HG03095 (cell line): ENCODE measurements at regions not wholly inside any gene's neighbourhood (a gene's known extent, or its start where the extent isn't known, plus 50 kb on each side); places are given as distances from the start of the nearest gene placed in this dataset.

Experiments
- ATAC-seq: cut with Tn5 transposase; IDR thresholded peaks from one replicate; pipeline ENCODE4 v1.9.1; 2021; ENCODE audit warnings: moderate library complexity; ENCODE audit not compliant: unreplicated experiment

DNA sequence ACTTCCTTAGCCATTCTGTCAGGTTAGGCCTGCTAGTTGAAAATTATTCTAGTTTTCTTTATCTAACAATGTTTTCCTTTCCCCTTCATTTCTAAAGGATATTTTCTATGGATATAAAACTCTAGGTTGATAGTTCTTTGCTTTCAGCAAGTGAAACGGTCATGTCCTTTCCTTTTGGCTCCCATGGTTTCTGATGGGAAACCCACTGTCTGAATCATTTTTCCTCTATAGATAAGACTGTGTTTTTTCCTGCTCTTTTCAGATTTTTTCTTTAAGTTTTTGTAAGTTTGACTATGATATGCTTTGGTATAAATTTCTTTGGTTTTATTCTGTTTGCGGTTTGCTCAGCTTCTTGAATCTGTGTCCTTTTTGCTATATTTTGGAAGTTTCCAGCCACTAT lies 800.9 kb downstream of the USP25 start:
- ATAC-seq = no peak

DNA sequence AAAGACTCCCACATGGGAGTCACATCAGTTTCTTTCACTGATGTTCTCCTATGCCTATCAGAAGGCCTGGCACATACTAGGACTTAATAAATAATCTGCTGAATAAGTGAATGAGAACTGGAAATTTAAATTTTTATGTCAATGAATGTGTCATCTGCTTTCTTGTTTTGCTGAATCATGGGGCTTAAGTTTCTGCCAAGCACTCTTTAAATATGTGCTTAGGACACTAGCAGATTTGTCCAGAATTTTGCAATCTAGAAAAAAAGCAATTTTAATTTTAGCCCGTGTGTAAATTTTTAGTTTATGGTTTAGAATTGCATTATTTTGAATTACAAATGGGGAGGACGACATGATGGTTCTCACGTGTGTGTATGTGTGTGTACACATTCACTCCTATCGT lies 803.1 kb downstream of the USP25 start:
- ATAC-seq = no peak

DNA sequence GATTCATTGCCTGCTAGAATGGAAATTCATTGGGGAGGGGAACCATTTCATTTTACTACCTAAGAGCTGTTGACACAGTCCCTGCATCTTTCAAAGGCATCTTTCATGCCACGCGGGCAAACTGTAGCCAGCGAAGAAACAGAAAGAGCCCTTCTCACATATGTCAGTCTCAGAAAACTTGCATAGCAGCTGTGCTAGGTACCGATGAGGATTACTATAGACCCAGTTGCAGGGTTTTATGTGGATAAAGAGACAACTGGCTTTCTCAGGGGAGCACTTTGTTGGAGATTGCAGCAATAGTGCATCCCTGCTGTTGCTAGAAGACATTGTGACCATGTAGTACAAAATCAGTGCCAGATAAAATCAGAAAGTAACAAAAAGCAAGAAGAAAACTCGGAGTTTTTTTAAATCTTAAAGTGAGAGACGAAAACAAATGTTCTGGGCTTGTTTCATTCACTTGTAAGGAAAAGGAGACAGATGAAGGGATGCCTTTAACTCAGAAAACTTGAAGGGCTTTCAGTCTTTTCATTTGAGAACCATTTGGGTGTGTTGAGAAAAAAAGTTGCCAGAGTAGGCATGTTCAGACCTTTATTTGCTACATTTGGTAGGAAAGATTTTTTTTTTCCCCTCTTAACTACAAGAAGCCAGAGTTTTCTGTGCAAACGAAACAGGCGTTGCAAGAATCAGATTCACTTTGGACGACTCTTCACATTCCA lies 804.1 kb downstream of the USP25 start:
- ATAC-seq = no peak

DNA sequence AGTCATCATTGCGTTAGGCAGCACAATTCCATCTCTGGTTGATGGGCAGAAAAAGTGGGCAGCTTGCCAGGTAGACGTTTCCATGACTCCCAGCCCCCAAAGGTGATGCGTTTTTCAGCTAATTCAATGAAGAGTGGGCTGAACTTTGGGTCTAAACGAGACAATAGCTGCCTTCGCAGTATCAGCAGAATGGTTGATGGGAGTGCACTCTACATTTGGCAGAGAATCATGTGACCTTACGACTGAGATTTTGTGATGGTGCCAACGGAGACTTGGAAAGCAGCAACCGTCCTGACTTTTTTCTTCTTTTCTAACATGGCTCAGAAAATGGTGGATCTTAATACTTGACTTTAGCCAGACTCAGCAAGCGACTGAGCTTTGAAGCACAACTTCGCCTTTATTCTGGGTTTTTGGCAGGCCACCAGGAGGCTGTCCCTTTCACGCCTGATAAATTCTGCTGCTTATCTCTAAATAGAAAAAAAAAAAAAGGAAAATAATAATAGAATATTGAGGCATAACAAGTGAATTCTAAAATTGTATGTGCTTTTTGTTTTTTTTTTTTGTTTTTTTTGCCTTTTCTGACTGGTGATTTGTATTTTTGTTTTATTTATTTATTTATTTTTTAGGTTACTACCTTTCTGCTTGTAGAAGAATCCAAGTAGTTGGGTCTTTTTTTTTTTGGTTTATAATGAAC lies 804.8 kb downstream of the USP25 start:
- no peak for ATAC-seq

DNA sequence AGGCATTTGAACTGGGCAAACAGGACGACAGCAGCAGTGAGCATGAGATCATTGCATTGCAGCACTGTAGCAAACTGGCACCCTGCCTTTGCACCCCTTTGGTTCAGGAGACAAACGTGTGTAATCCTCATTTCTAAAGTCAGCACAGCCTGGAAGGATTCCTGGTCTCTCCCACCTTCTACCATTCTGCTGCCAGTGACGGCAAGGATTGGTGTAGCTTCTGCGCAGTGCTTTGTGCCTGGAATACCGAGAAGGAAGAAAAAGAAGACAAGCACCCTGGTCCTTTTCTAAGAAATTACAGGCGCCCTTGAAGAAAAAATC lies 805.3 kb downstream of the USP25 start:
- no peak for ATAC-seq

DNA sequence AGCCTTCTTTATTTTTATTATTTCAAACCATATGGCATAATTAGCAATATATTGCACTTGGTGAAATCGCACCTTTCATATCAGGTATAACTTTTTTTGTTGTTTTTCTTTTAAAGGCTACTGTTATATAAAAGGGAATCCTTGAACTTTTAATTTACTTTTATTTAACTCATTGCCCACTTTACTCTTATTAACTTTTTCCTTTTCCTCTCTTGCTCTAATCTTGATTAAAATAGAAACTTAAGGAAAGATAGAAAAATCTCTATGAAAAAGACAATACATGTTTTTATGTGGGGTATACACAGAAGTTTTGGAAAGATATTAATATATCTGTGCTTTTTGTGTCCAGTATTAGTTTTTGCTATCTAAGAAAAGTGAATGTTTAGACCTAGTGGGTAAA lies 805.8 kb downstream of the USP25 start:
- no peak for ATAC-seq

DNA sequence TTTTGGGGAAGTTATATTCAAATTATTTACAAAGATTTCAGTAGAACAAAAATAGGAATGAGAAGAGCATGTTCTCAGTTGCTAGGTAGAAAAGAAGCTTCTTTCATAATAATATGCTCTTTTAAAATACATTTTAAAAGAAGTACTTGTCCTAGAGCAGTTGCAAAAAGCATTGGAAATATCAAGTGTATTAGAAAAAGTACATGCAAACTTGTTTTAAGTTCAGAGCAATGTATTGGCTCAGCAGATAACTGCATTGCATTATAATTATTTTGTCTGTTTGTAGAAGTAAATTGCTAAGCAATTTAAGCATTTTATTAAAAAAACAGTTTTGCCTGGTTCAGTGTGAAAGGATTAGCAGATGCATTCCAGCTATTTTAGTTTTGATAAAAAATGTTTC lies 806.4 kb downstream of the USP25 start:
- ATAC-seq = no peak

DNA sequence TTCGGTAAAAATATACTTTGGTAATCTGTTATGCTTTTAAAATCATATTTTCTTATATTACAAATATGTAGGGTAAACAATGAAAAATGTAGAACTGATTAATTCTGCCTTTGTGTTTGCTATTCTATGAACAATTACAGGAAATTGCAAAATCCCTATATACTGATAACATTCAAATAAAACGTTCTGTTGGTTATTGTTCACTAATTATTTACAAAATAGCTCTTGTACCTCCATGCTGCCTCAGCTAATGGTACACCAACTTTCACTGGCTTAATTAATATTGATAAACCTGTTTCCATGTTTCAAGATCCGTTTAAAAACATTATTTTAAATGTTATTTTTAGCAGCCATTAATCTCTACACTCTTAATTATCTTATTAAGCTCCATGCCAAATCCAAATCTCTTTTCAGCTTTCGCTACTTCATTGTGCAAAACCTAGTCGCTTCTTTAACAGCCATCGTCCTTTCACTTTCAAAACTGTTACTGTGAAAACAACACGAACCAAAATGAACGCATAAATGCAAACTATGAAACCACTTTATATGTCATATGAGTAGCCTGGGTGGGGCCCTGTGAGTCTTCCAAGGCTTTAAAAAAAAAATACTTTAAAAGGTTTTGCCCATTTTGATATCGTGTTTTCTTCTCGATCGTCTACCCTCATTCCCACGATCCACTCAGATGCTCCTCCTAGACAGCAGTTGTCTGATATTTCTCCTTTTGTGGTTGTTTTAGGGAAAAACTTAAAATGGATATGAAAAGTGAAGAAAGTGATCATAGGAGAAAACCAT lies 807.1 kb downstream of the USP25 start:
- ATAC-seq = no peak

DNA sequence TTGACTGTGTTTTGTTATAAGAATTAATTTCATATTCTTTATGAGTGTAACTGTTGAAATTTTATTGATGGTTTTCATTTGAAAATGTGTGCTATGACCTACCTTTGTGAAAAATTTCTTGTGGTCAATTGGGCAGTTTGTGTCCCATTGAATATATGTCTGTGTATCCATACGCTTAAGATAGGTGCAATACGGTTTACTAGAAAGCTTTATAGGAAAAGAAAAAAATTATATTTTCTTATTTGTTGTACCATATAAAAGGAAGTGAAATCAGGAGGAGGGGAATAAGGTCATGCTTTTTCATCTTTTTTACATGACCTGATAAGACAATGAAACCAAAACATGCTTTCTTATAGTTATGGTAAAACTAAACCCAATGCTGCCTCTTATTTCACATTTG lies 807.7 kb downstream of the USP25 start:
- no peak for ATAC-seq

DNA sequence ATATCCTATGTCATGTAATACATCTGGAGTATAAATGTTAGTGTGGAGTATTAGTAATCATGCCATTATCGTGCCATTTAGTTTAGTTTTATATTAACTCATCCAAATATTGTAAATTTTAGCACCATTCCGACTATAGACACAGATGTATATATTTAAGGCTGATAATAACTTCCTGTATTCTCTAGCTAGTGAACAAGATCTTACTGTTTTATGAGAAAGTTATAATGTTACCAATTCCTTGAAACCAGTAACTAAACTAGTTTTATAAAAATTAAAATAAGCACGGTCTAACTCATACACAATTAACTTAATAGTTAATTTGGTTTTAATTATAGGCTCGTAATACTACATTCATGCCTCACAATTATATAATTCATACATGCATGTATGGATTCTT lies 808.6 kb downstream of the USP25 start:
- no peak for ATAC-seq

DNA sequence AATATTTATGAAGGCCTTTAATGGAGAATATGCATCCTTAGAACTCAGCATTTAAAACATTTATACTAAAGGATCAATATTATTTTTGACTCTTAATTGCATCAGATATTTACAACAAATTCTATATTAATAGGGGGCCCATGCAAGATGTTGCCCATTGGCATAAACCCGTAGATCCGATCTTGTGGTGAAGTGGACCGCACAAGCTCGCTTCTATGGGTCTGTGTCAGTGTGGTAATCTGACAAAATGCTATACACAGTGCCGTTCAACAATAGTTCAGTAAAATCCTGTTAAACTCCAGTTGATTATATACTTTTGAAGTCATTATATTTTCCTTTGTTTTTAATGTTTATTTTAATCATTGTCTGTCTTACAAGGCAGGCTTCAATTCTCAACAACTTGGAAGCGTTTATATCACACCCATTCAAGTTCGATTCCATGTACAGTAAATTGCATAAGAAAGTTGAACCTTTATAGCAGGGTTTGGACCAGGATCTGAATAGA lies 809.2 kb downstream of the USP25 start:
- ATAC-seq = no peak

DNA sequence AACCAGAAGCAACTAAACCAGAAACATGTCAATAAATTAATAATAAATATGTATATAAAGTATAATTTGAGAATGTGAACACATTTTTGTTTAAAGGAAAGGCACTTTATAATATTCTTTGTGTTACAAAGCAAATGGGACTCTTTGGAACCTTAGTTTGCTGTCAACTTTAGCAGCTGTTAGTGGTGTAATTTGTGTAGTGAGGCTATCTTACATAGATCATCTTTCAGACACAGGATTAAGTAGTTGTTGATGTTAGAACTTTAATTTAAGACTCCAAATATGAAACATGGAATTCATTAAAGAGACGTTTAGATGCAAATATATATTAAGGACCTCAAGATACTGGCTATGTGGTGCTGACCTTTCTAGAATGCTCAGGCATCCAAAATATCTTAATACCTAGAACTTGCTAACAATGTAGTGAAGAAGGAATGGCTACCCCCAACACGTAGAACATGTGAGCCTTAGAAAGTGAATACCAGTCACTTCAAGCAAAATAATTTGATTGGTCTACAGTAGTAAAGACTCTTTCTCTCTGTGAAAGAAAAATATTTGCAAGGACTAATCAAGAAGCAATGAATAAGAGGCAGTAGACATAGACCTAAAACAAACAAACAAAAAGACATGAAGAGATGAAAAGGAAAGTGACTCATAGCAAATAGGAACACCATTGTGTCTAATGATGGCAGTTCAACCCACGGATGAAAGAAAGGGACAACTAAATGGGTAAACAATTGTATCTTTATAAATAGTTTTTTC lies 811.4 kb downstream of the USP25 start:
- no peak for ATAC-seq

DNA sequence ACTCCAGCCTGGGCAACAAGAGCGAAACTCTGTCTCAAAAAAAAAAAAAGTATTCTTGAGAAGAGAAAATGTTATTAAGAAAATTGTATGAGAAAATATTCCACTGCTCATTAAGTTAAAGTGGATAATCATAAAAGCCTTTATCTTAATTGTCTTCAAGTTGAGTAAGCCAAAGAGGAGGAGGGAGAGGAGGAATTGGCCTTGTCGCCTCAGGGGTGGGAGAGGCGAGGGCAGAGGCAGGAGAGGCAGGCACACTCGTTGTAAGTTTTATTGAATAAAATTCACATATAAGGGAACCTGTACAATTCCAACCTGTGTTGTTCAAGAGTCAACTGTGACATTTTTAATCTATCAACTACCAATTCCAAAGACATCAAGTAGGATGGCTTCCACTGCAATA lies 820.3 kb downstream of the USP25 start:
- no peak for ATAC-seq

DNA sequence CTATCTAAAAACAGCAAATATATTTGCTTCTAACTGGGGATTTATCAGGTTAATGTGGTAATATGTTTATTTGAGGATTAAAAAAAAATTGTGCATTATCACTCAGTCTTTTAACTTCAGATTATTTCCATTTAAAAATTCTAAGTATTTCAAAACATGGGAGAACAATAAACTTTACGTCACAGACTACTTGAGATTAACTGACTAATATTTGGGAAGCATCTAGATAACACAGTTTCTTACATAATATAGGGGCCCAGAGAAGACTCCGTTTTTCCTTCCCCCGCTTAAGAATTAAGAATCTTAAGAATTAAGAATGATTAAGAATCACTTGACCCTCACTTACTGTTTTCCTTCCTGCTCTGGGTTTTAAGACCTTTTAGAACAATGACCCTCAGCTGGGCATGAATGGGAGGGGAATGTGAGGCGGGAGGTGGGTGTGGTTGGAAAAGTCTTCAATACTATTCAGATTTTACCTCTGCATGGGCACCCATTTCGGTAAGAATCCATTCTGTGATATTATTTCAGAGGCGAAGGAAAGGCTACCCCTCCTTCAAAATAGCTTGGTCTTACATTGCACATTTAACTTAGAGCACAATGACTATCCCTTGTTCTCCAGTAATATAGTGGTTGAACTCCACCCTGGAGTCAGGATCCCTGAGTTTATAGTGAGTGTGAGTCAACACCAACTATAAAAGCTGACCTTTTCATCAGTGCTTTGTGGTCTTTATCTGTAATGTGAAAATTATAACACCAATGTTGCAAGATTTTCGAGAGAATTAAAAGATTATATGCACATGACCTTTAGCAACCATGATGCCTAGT lies 821.3 kb downstream of the USP25 start:
- no peak for ATAC-seq

DNA sequence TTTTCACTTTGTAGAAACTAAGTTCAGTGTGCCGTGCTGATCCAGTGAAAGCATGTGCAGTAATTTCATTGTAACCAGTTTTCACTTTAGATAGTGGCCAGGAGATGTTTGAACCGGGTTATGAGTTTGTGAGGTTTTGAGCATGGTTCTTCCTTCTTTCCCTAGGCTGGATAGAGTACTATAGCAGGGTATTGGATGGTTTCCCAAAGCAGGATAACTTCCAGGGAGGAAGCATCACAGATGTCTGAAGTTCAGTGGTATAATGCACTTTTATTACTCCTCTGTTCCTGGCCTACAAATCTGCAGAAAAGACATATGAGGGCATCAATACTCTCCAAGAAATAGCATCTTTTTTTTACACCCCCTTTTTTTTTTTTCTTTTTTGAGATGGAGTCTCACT lies 823.1 kb downstream of the USP25 start:
- no peak for ATAC-seq

DNA sequence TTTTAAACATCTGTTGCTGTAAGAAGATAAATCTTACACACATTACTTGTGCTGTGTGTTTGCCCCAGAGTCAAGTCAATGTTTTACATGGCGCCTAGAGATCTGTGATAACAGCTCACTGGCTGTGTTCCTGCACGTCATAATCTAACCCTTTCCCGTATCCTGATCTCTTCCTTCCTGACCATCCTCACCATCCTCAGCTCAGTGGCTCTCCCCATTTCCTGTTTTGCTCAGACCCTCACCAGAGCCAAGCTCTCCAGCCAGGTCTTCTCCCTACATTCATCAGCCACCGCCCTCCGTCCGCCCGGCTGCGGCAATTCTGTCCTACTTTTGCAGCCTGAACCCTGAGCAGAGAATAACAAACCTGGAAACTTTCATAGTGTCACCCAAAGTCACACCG lies 824.7 kb downstream of the USP25 start:
- ATAC-seq = no peak

DNA sequence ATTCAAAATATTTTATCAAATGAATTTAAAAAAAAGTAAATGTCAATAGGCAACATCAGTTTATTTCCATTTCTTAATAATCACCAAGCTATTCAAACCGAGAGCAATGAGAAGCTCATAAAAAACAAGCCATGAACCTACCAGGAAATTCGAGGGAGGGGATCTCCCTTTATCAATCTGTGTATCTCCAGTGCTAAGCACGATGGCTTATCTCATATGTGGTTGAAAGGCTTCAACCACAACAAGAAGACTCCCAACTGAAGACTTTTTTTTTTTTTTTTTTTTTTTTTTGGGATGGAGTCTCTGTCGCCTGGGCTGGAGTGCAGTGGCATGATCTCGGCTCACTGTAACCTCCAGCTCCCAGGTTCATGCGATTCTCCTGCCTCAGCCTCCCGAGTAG lies 833.3 kb downstream of the USP25 start:
- ATAC-seq = no peak

DNA sequence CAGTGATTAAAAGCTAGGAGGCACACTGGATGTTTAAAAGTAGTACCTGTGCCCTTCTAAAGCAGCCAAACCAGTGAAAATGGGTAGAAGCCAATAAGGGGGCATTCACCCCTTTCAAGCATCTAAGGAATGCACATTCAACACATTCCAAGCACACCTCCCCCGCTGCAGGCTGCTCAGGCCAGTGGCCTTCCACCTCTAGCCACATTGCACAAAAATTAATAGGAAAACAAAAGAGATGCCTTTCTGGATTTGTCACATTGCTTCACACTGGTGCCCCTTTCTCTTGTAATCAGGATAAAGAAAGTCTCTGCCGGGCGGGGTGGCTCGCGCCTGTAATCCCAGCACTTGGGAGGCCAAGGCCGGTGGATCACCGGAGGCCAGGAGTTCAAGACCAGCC lies 834.0 kb downstream of the USP25 start:
- no peak for ATAC-seq

DNA sequence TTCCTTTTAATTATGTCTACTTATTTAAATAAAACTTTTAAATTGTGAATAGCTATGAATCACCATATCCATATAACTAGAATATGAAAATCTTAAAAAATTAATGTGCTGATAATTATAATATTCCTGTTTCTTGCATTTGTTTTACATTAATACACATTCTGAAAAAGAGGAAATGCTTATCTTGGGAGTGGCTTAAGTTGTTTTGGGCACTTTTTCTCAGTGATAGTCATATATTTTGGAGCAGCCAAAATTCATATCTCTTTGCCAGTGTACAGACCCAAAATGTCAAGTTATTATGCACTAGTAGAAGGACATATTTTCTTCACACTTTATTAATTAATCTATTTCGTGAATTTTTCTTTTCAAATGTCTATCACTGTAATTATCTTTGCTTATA lies 838.5 kb downstream of the USP25 start:
- ATAC-seq = no peak

DNA sequence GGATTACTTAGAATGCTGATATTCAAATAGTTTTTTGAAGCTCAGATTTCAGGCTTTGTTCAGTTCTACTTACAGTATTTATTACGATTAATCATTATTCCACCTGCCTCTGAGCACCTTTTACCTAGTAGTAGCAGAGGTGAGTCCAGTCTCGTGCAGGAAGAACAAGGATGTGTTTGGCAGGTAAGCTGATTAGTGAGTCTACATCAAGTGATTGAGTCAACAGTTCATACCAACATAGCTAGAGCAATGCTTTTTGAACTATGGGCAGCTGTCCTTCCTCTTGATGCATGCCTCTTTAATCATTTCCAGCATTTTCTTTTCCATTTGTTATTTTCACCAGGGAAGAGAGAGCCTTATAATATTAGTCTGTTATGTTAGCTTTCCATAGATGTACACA lies 838.9 kb downstream of the USP25 start:
- ATAC-seq = no peak
